MCF 10A (cell line): ENCODE measurements at regions not wholly inside any gene's neighbourhood (a gene's known extent, or its start where the extent isn't known, plus 50 kb on each side); places are given as distances from the start of the nearest gene placed in this dataset.
"Not testable (repeated sequence)": the region's sequence is repeated elsewhere in the genome, so short reads cannot be mapped to it uniquely, and the experiment has no call there.

ENCODE experiments used
- BruUV-seq: library from RNA; stranded (reverse); fragments of 400-500 nt; replicated peaks from 2 replicates; lab custom pipeline; 2021; lab: Mats Ljungman, UMichigan
- CTCF ChIA-PET: fragments of 300-600 bp; sonication (Branson Sonifier 250); formaldehyde crosslinking; extraction: SDS; loops from one replicate; lab custom pipeline; 2021; ENCODE audit warnings: antibody characterized with exemption, inconsistent platforms; lab: Yijun Ruan, JAX
- POLR2A ChIA-PET: fragments of 300-600, 350-650 bp; sonication (Branson Sonifier 250); formaldehyde crosslinking; extraction: SDS; loops from one replicate; lab custom pipeline; 2020; ENCODE audit warnings: antibody characterized with exemption, inconsistent platforms; lab: Yijun Ruan, JAX
- DNase-seq: peaks from one replicate; pipeline ENCODE4 v3.0.0-alpha.2; 2018; ENCODE audit not compliant: unreplicated experiment
- H3K27ac Mint-ChIP-seq: one replicate; pipeline ENCODE4 v1.8.0; 2022; ENCODE audit warnings: mild to moderate bottlenecking, low read depth, mixed read lengths; ENCODE audit not compliant: unreplicated experiment
- H3K27me3 Mint-ChIP-seq: one replicate; pipeline ENCODE4 v1.8.0; 2022; ENCODE audit warnings: mixed read lengths; ENCODE audit not compliant: insufficient read depth, unreplicated experiment
- H3K36me3 Mint-ChIP-seq: one replicate; pipeline ENCODE4 v1.8.0; 2022; ENCODE audit warnings: mild to moderate bottlenecking, moderate library complexity, mixed read lengths; ENCODE audit not compliant: insufficient read depth, unreplicated experiment
- H3K4me1 Mint-ChIP-seq: one replicate; pipeline ENCODE4 v1.8.0; 2022; ENCODE audit warnings: mixed read lengths; ENCODE audit not compliant: insufficient read depth, unreplicated experiment
- H3K4me3 Mint-ChIP-seq: one replicate; pipeline ENCODE4 v1.8.0; 2022; ENCODE audit warnings: mild to moderate bottlenecking, moderate library complexity, mixed read lengths; ENCODE audit not compliant: unreplicated experiment
- H3K9me3 Mint-ChIP-seq: one replicate; pipeline ENCODE4 v1.8.0; 2022; ENCODE audit warnings: mixed read lengths; ENCODE audit not compliant: unreplicated experiment
- intact Hi-C: fragments of 100-400 bp; cut with micrococcal nuclease; formaldehyde crosslinking; loops from 2 replicates; pipeline ENCODE4 v1.14.1; 2022
- TF ChIP-seq, protein P1 (sequence below): fragments of 200-600 bp; IDR thresholded peaks from one replicate; pipeline ENCODE4 v1.8.0; 2022; ENCODE audit warnings: antibody characterized with exemption, mild to moderate bottlenecking; ENCODE audit not compliant: unreplicated experiment

DNA sequence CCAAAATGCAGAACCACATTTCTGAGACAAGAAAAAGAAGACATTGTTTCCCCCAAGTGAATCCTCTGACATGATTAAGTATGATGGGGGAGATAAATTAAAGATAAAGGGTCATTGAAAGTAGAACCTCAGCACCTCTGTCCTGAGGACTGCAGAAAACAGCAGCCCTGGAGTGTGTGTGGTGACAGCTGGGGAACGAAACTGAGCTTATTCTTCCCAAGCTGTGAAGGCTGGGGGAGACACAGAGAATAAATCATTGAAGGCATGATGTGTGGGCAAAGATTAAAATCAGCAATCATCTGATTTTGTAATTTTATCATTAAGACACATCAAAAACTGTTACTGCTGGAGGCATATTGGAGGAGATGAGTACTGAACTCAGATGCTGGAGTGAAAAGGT lies 67.5 kb upstream of the GPR6 start:
- TF ChIP-seq, protein P1, sequence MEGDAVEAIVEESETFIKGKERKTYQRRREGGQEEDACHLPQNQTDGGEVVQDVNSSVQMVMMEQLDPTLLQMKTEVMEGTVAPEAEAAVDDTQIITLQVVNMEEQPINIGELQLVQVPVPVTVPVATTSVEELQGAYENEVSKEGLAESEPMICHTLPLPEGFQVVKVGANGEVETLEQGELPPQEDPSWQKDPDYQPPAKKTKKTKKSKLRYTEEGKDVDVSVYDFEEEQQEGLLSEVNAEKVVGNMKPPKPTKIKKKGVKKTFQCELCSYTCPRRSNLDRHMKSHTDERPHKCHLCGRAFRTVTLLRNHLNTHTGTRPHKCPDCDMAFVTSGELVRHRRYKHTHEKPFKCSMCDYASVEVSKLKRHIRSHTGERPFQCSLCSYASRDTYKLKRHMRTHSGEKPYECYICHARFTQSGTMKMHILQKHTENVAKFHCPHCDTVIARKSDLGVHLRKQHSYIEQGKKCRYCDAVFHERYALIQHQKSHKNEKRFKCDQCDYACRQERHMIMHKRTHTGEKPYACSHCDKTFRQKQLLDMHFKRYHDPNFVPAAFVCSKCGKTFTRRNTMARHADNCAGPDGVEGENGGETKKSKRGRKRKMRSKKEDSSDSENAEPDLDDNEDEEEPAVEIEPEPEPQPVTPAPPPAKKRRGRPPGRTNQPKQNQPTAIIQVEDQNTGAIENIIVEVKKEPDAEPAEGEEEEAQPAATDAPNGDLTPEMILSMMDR = no peak
- DNase-seq = no peak
- Mint-ChIP-seq H3K27me3 (no peaks in the 10 kb centered on the region), H3K36me3 (no peaks in the 10 kb centered on the region), H3K4me3 (no peak overlapping the region), H3K4me1 (no peaks in the 10 kb centered on the region), H3K9me3 (no peaks in the 10 kb centered on the region), H3K27ac (no peak overlapping the region)
- intact Hi-C loops = no loop called here
- ChIA-PET POLR2A (no interaction called here), CTCF (interaction anchor here (1.1 kb wide), 1 partner anchor 99 kb away, joined by 3 read pairs; no protein-coding TSS in a partner anchor)
- BruUV-seq = no TSS peak

DNA sequence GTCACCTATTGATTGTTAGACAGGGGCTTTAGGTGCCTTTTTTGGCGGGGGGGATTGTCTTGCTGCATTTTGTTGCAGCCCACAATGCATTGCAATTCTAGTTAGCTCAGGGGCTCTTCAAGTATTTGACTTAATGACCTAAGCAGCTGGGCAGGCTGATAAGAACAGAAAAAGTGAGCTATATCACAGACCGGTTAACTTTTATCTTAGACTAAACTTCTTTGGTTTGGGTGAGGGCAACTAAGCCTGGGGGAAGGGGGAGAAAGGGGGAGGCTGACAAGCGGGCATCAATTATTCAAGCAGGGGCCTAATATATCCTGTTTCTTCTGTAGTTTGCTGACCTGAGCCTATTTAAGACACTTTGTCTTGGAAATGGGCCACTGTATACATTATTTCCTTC lies 66.0 kb upstream of the GPR6 start:
- TF ChIP-seq, protein P1 = no peak
- no peak overlapping the region for H3K4me3 Mint-ChIP-seq
- H3K36me3 Mint-ChIP-seq = no peaks in the 10 kb centered on the region
- H3K9me3 Mint-ChIP-seq = no peaks in the 10 kb centered on the region
- no TSS peak for BruUV-seq
- H3K4me1 Mint-ChIP-seq = no peaks in the 10 kb centered on the region
- H3K27ac Mint-ChIP-seq = no peak overlapping the region
- intact Hi-C loops = no loop called here
- ChIA-PET CTCF (no interaction called here), POLR2A (no interaction called here)
- no peak for DNase-seq
- H3K27me3 Mint-ChIP-seq = no peaks in the 10 kb centered on the region

DNA sequence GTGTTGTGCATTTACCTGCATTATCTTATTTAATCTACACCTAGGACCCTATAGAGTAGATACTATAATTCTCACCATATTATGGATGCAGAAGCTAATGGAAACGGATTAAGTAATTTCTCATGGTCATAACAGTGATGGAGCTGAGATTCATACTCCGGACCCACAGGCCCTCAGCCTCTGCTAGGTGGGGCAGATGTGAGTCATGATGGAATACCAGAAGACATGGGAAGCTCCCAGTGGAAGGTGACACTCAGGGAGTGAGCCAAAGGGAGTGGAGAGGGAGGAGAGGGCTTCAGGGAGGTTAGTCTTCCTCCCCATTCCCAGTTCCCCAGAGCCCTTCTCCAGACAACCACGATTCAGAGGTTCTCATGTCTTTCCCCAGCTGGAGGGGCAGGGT lies 65.2 kb upstream of the GPR6 start:
- DNase-seq = peak; percentile 25
- CTCF ChIA-PET = no interaction called here
- intact Hi-C loops = no loop called here

DNA sequence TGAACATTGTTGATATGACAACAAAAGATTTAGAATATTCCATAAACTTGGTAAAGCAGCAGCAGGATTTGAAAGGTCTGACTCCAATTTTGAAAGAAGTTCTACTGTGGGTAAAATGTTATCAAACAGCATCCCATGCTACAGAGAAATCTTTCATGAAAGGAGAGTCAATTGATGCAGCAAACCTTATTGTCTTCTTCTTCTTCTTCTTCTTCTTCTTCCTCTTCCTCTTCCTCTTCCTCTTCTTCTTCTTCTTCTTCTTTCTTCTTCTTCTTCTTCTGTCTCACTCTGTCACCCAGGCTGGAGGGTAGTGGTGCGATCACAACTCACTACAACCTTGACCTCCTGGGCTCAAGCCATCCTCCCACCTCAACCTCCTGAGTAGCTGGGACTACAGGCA lies 62.4 kb upstream of the GPR6 start:
- BruUV-seq, H3K4me1 Mint-ChIP-seq, H3K27ac Mint-ChIP-seq, DNase-seq, H3K36me3 Mint-ChIP-seq, intact Hi-C loops, H3K27me3 Mint-ChIP-seq, POLR2A ChIA-PET, H3K9me3 Mint-ChIP-seq, CTCF ChIA-PET, H3K4me3 Mint-ChIP-seq: not testable (repeated sequence)

More for the DNA sequence above, 65.2 kb upstream of the GPR6 start:
- BruUV-seq = no TSS peak
- Mint-ChIP-seq H3K27ac (no peak overlapping the region), H3K4me1 (no peaks in the 10 kb centered on the region), H3K4me3 (no peak overlapping the region), H3K36me3 (no peaks in the 10 kb centered on the region), H3K9me3 (no peaks in the 10 kb centered on the region), H3K27me3 (no peaks in the 10 kb centered on the region)
- TF ChIP-seq, protein P1 = no peak
- POLR2A ChIA-PET = no interaction called here

DNA sequence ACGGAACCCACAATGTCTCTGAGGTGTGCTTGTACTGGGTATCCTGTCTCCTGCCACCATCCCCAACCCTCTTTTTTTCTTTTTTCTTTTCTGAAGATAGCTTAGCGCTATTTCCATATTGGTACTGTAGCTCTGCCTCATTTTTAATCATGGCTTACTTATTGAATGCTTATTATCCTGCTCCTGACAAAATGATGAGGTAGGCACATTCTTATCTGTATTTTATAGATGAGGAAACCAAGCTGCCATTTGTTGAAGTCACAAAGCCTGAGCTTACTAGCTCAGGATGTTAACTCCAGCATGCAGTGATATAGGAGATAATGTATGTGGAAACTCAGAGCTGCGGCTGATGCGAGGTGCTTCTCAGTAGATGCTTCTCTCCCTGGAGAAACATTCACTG lies 61.4 kb upstream of the GPR6 start:
- no TSS peak for BruUV-seq
- Mint-ChIP-seq H3K9me3 (no peaks in the 10 kb centered on the region), H3K27ac (no peak overlapping the region), H3K36me3 (no peaks in the 10 kb centered on the region), H3K4me1 (no peaks in the 10 kb centered on the region), H3K27me3 (peaks cover 14% of the 10 kb centered on the region), H3K4me3 (no peak overlapping the region)
- intact Hi-C loops = no loop called here
- TF ChIP-seq, protein P1 = no peak
- CTCF ChIA-PET = interaction anchor here (0.6 to 1.0 kb wide), 2 partner anchors 100 to 136 kb away, joined by 3 read pairs; no protein-coding TSS in a partner anchor
- no peak for DNase-seq
- POLR2A ChIA-PET = no interaction called here
